ENCODE measurements at regions not wholly inside any gene's neighbourhood (a gene's known extent, or its start where the extent isn't known, plus 50 kb on each side); places are given as distances from the start of the nearest gene placed in this dataset.

- Mint-ChIP-seq H3K27me3 (no peaks in the 10 kb centered on the region), H3K4me1 (no peaks in the 10 kb centered on the region), H3K9me3 (peaks cover 14 to 16% of the 10 kb centered on the region in 2 donors), H3K4me3 (no peak overlapping the region), H3K27ac (no peak overlapping the region)
- no peak for ATAC-seq
- no peak for DNase-seq
Observed at GRCh38 chr2:52745144-52745543, 1022.5 kb upstream of the CHAC2 start.

GRCh38 chr2:52732849-52733395 lies 1034.7 kb upstream of the CHAC2 start:
- Mint-ChIP-seq H3K27ac (no peak overlapping the region), H3K9me3 (peaks cover 0 to 14% of the 10 kb centered on the region in 2 donors), H3K27me3 (no peaks in the 10 kb centered on the region), H3K4me3 (no peak overlapping the region), H3K4me1 (no peaks in the 10 kb centered on the region)
- ATAC-seq = no peak
- DNase-seq = no peak

- Mint-ChIP-seq H3K4me1 (no peaks in the 10 kb centered on the region), H3K9me3 (peaks cover 13 to 29% of the 10 kb centered on the region in 2 donors), H3K27ac (no peak overlapping the region), H3K27me3 (no peaks in the 10 kb centered on the region), H3K4me3 (no peak overlapping the region)
- ATAC-seq (no peak), DNase-seq (no peak)
Observed at GRCh38 chr2:52724585-52724984, 1043.0 kb upstream of the CHAC2 start.

- H3K27me3 Mint-ChIP-seq = no peaks in the 10 kb centered on the region
- no peak overlapping the region for H3K27ac Mint-ChIP-seq
- DNase-seq (no peak), ATAC-seq (no peak)
- H3K4me3 Mint-ChIP-seq = no peak overlapping the region
- H3K9me3 Mint-ChIP-seq = peaks cover 16 to 19% of the 10 kb centered on the region in 2 donors
- H3K4me1 Mint-ChIP-seq = no peaks in the 10 kb centered on the region
Observed at GRCh38 chr2:52717836-52718235, 1049.8 kb upstream of the CHAC2 start.

- no peak for DNase-seq
- H3K4me1 Mint-ChIP-seq = no peaks in the 10 kb centered on the region
Observed at GRCh38 chr2:52710810-52711618, 1056.6 kb upstream of the CHAC2 start.

GRCh38 chr2:52704251-52704650 lies 1063.4 kb upstream of the CHAC2 start:
- ATAC-seq = no peak
- H3K4me1 Mint-ChIP-seq = no peaks in the 10 kb centered on the region

More at GRCh38 chr2:52710810-52711618, 1056.6 kb upstream of the CHAC2 start:
- H3K9me3 Mint-ChIP-seq = peaks cover 0 to 7% of the 10 kb centered on the region in 2 donors
- ATAC-seq = no peak
- H3K27me3 Mint-ChIP-seq = no peaks in the 10 kb centered on the region
- H3K4me3 Mint-ChIP-seq = no peak overlapping the region
- no peak overlapping the region for H3K27ac Mint-ChIP-seq

GRCh38 chr2:52703004-52703403 lies 1064.6 kb upstream of the CHAC2 start:
- H3K4me1 Mint-ChIP-seq = no peaks in the 10 kb centered on the region
- peaks cover 0 to 13% of the 10 kb centered on the region in 2 donors for H3K9me3 Mint-ChIP-seq
- DNase-seq (no peak), ATAC-seq (no peak)
- no peak overlapping the region for H3K4me3 Mint-ChIP-seq
- H3K27me3 Mint-ChIP-seq = no peaks in the 10 kb centered on the region
- H3K27ac Mint-ChIP-seq = no peak overlapping the region

More at GRCh38 chr2:52704251-52704650, 1063.4 kb upstream of the CHAC2 start:
- no peak for DNase-seq
- H3K27me3 Mint-ChIP-seq = no peaks in the 10 kb centered on the region
- H3K9me3 Mint-ChIP-seq = peaks cover 0 to 13% of the 10 kb centered on the region in 2 donors
- no peak overlapping the region for H3K27ac Mint-ChIP-seq
- H3K4me3 Mint-ChIP-seq = no peak overlapping the region

- Mint-ChIP-seq H3K9me3 (no peaks in the 10 kb centered on the region), H3K4me3 (no peak overlapping the region), H3K27ac (no peak overlapping the region), H3K4me1 (no peaks in the 10 kb centered on the region), H3K27me3 (no peaks in the 10 kb centered on the region)
- ATAC-seq (no peak), DNase-seq (no peak)
Observed at GRCh38 chr2:52698408-52698807, 1069.2 kb upstream of the CHAC2 start.

GRCh38 chr2:52697690-52698089 lies 1069.9 kb upstream of the CHAC2 start:
- Mint-ChIP-seq H3K27me3 (no peaks in the 10 kb centered on the region), H3K27ac (no peak overlapping the region), H3K4me3 (no peak overlapping the region), H3K4me1 (no peaks in the 10 kb centered on the region), H3K9me3 (no peaks in the 10 kb centered on the region)
- ATAC-seq (no peak), DNase-seq (no peak)

- Mint-ChIP-seq H3K27me3 (no peaks in the 10 kb centered on the region), H3K4me1 (no peaks in the 10 kb centered on the region), H3K27ac (no peak overlapping the region), H3K4me3 (no peak overlapping the region), H3K9me3 (no peaks in the 10 kb centered on the region)
- no peak for DNase-seq
- ATAC-seq = no peak
Observed at GRCh38 chr2:52695731-52696130, 1071.9 kb upstream of the CHAC2 start.

GRCh38 chr2:52686935-52687334 lies 1080.7 kb upstream of the CHAC2 start:
- peaks cover 15 to 25% of the 10 kb centered on the region in 2 donors for H3K9me3 Mint-ChIP-seq
- no peak overlapping the region for H3K4me3 Mint-ChIP-seq
- ATAC-seq (no peak), DNase-seq (no peak)
- no peaks in the 10 kb centered on the region for H3K27me3 Mint-ChIP-seq
- H3K4me1 Mint-ChIP-seq = no peaks in the 10 kb centered on the region
- no peak overlapping the region for H3K27ac Mint-ChIP-seq

- Mint-ChIP-seq H3K27me3 (no peaks in the 10 kb centered on the region), H3K27ac (no peak overlapping the region), H3K9me3 (peaks cover 12 to 17% of the 10 kb centered on the region in 2 donors), H3K4me3 (no peak overlapping the region), H3K4me1 (no peaks in the 10 kb centered on the region)
- ATAC-seq (no peak), DNase-seq (no peak)
Observed at GRCh38 chr2:52676056-52676455, 1091.5 kb upstream of the CHAC2 start.

GRCh38 chr2:52668724-52669123 lies 1098.9 kb upstream of the CHAC2 start:
- ATAC-seq (no peak), DNase-seq (no peak)
- H3K27me3 Mint-ChIP-seq = no peaks in the 10 kb centered on the region
- H3K4me1 Mint-ChIP-seq = no peaks in the 10 kb centered on the region
- no peak overlapping the region for H3K4me3 Mint-ChIP-seq
- H3K9me3 Mint-ChIP-seq = peaks cover 15 to 20% of the 10 kb centered on the region in 2 donors
- no peak overlapping the region for H3K27ac Mint-ChIP-seq

GRCh38 chr2:52659546-52659945 lies 1108.1 kb upstream of the CHAC2 start:
- H3K27me3 Mint-ChIP-seq = no peaks in the 10 kb centered on the region
- no peaks in the 10 kb centered on the region for H3K4me1 Mint-ChIP-seq
- ATAC-seq (no peak), DNase-seq (no peak)
- H3K4me3 Mint-ChIP-seq = no peak overlapping the region
- no peak overlapping the region for H3K27ac Mint-ChIP-seq
- H3K9me3 Mint-ChIP-seq = peaks cover 0 to 10% of the 10 kb centered on the region in 2 donors

- Mint-ChIP-seq H3K4me3 (no peak overlapping the region), H3K27me3 (no peaks in the 10 kb centered on the region), H3K27ac (no peak overlapping the region), H3K4me1 (no peaks in the 10 kb centered on the region), H3K9me3 (peaks cover 0 to 10% of the 10 kb centered on the region in 2 donors)
- DNase-seq = no peak
- ATAC-seq = no peak
Observed at GRCh38 chr2:52658598-52658997, 1109.0 kb upstream of the CHAC2 start.

- H3K9me3 Mint-ChIP-seq = peaks cover 8 to 17% of the 10 kb centered on the region in 2 donors
- DNase-seq (no peak), ATAC-seq (no peak)
- H3K27me3 Mint-ChIP-seq = no peaks in the 10 kb centered on the region
- H3K4me1 Mint-ChIP-seq = no peaks in the 10 kb centered on the region
- no peak overlapping the region for H3K4me3 Mint-ChIP-seq
- no peak overlapping the region for H3K27ac Mint-ChIP-seq
Observed at GRCh38 chr2:52639692-52640091, 1127.9 kb upstream of the CHAC2 start.

All from stimulated activated naive CD8-positive, alpha-beta T cell treated with anti-CD3 and anti-CD28 coated beads, Interleukin-15, amount 100 ng/mL, for 72 hours (primary cell).